Heart right ventricle (tissue), 16 donors: ENCODE measurements at regions not wholly inside any gene's neighbourhood (a gene's known extent, or its start where the extent isn't known, plus 50 kb on each side); places are given as distances from the start of the nearest gene placed in this dataset.

Source experiments
- ATAC-seq, 8 donors: fragments of 200-7000 bp; cut with Tn5 transposase; one replicate each; pipeline ENCODE4 v1.9.1; 2020; ENCODE audit warnings: mild to moderate bottlenecking in 8 of 8, moderate library complexity in 8 of 8, moderate number of reproducible peaks in 1 of 8
- DNase-seq, 2 donors: peaks; one replicate each; pipeline ENCODE4 v3.0.0-alpha.2; 2020
- H3K27ac ChIP-seq, 10 donors: fragments of 200-600 bp; sonication (generic) in 2 of 10; one replicate each; pipeline versions ENCODE4 v1.5.0 to v1.8.0; 2020 to 2022; ENCODE audit warnings: mild to moderate bottlenecking in 3 of 10
- H3K27me3 ChIP-seq, 7 donors: fragments of 200-600 bp; one replicate each; pipeline ENCODE4 v1.8.0; 2021 to 2022; ENCODE audit warnings: mild to moderate bottlenecking in 2 of 7
- H3K36me3 ChIP-seq, 9 donors: fragments of 200-600 bp; sonication (generic) in 1 of 9; one replicate each; pipeline versions ENCODE4 v1.5.0 to v1.8.0; 2020 to 2022; ENCODE audit warnings: mild to moderate bottlenecking in 2 of 9
- H3K4me1 ChIP-seq, 9 donors: fragments of 200-600 bp; sonication (generic) in 1 of 9; one replicate each; pipeline versions ENCODE4 v1.5.0 to v1.8.0; 2020 to 2022; ENCODE audit warnings: mild to moderate bottlenecking in 4 of 9
- H3K4me3 ChIP-seq, 10 donors: fragments of 200-600 bp; sonication (generic) in 2 of 10; one replicate each; pipeline versions ENCODE4 v1.5.0 to v1.8.0; 2020 to 2022; ENCODE audit warnings: mild to moderate bottlenecking in 7 of 10, moderate library complexity in 2 of 10
- H3K9me3 ChIP-seq, 11 donors: fragments of 200-600 bp in 10 of 11; sonication (generic) in 2 of 11; one replicate each; pipeline versions ENCODE4 v1.5.0 to v1.8.0; 2013 to 2022; ENCODE audit warnings: mild to moderate bottlenecking in 2 of 11, control low read depth in 1 of 11, moderate library complexity in 1 of 11
- CTCF ChIP-seq, 9 donors: fragments of 200-600 bp; sonication (generic) in 2 of 9; IDR thresholded peaks; one replicate each; pipeline versions ENCODE4 v1.5.0 to v1.8.0; 2021 to 2022; ENCODE audit warnings: antibody characterized with exemption in 9 of 9, mild to moderate bottlenecking in 5 of 9, moderate library complexity in 1 of 9
- WGBS, 2 donors: extraction: QIAGEN DNeasy Blood & Tissue Kit; methylation state at CpG; one replicate each; pipeline ENCODE4 v1.1.7; 2013; ENCODE audit warnings: inconsistent platforms in 1 of 2; 5-methylcytosine and 5-hydroxymethylcytosine counted together
- intact Hi-C, 10 donors: fragments of 100-400 bp; cut with DNase I; formaldehyde crosslinking; loops; one replicate each; pipeline versions ENCODE4 v1.11.1 to v1.14.2; 2022
- donor health status: Arrhythmogenic right ventricular cardiomyopathy.
- donor health status: ischemic (EF 13 %, LVEDD 7.1; RV severe dilation, severe dysfunction).
- donor health status: healthy with polysubstance abuse.
- donor health status: DM: no; HTN: yes; CAD: no.
- donor health status: DM: no; HTN: no; CAD: no.
- donor health status: ischemic (EF 25% LVEDD 6.9; RV normal size, moderate dysfunction).
- donor health status: ischemic (EF 25% LVEDD 5.7; RV mildly dilated, moderate dysfunction).
- donor health status: healthy.
- donor health status: DM: yes; HTN: yes; CAD: no.
- donor health status: Ischemic cardiomyopathy.
- donor health status: ischemic (EF 35%, LVEDD 5.7; RV mildly dilated, moderate dysfunction).
- donor health status: nonischemic (EF 11% LVEDD 7.7; RV severe dilation, severe dysfunction).
- donor health status: DM: yes; HTN: yes; CAD: no.
- donor health status: PGD.
- donor health status: ischemic (EF 29% LVEDD 5.4; RV normal size, mild dysfunction).
- donor health status: nonischemic (EF 23%, LVEDD 6.1; RV moderate dilation, normal function).

- no peak for DNase-seq
- intact Hi-C loops: no loop called here
- WGBS, 2 donors: 61 to 71% methylated on average over 6 of the region's 6 CpGs
Measured at GRCh38 chr16:80346111-80346632, 194.6 kb upstream of the DYNLRB2 start.

GRCh38 chr16:80345701-80346100, 195.1 kb upstream of the DYNLRB2 start:
- Histone ChIP-seq H3K27ac (no peak overlapping the region), H3K36me3 (no peaks in the 10 kb centered on the region), H3K27me3 (peaks cover 0 to 3% (median 0%) of the 10 kb centered on the region in 7 donors), H3K4me3 (no peak overlapping the region), H3K4me1 (peaks cover 0 to 9% (median 0%) of the 10 kb centered on the region in 9 donors), H3K9me3 (peaks cover 0 to 5% (median 0%) of the 10 kb centered on the region in 11 donors)
- WGBS, 2 donors: 74 to 78% methylated on average over 3 of the region's 3 CpGs
- DNase-seq (no peak), ATAC-seq (no peak)
- TF ChIP-seq CTCF (IDR thresholded peaks at IDR 0.05): no peak
- intact Hi-C loops: no loop called here

More at GRCh38 chr16:80346111-80346632, 194.6 kb upstream of the DYNLRB2 start:
- no peak overlapping the region for H3K4me3 ChIP-seq
- peaks cover 0 to 3% (median 0%) of the 10 kb centered on the region in 7 donors for H3K27me3 ChIP-seq
- H3K27ac ChIP-seq: no peak overlapping the region
- peaks cover 0 to 9% (median 0%) of the 10 kb centered on the region in 9 donors for H3K4me1 ChIP-seq
- no peak for TF ChIP-seq CTCF (IDR thresholded peaks at IDR 0.05)
- peaks cover 0 to 5% (median 0%) of the 10 kb centered on the region in 11 donors for H3K9me3 ChIP-seq
- no peaks in the 10 kb centered on the region for H3K36me3 ChIP-seq
- ATAC-seq: no peak

GRCh38 chr16:80344570-80344969, 196.2 kb upstream of the DYNLRB2 start:
- Histone ChIP-seq H3K4me3 (no peak overlapping the region), H3K4me1 (peaks cover 0 to 9% (median 0%) of the 10 kb centered on the region in 9 donors), H3K36me3 (no peaks in the 10 kb centered on the region), H3K27ac (no peak overlapping the region), H3K9me3 (peaks cover 0 to 5% (median 0%) of the 10 kb centered on the region in 11 donors), H3K27me3 (peaks cover 0 to 7% (median 0%) of the 10 kb centered on the region in 7 donors)
- no peak for DNase-seq
- intact Hi-C loops: no loop called here
- WGBS, 2 donors: 84 to 93% methylated on average over 2 of the region's 2 CpGs
- ATAC-seq: no peak
- TF ChIP-seq CTCF (IDR thresholded peaks at IDR 0.05): no peak

- Histone ChIP-seq H3K4me3 (no peak overlapping the region), H3K36me3 (no peaks in the 10 kb centered on the region), H3K4me1 (no peaks in the 10 kb centered on the region), H3K27ac (no peak overlapping the region), H3K9me3 (no peaks in the 10 kb centered on the region), H3K27me3 (peaks cover 0 to 7% (median 5%) of the 10 kb centered on the region in 7 donors)
- DNase-seq: no peak
- WGBS, 2 donors: 36 to 39% methylated on average over 3 of the region's 3 CpGs
- intact Hi-C loops: no loop called here
- TF ChIP-seq CTCF (IDR thresholded peaks at IDR 0.05): no peak
- no peak for ATAC-seq
Measured at GRCh38 chr16:80341263-80341662, 199.5 kb upstream of the DYNLRB2 start.
